Neural cell (in vitro differentiated cells): ENCODE measurements at regions not wholly inside any gene's neighbourhood (a gene's known extent, or its start where the extent isn't known, plus 50 kb on each side); places are given as distances from the start of the nearest gene placed in this dataset.

Source experiments
- EP300 ChIP-seq: fragments of 450-650 bp; conservative IDR thresholded peaks from 2 replicates; pipeline ENCODE4 v1.6.1; 2014; ENCODE audit warnings: antibody characterized with exemption, mild to moderate bottlenecking, moderate library complexity; ENCODE audit not compliant: poor library complexity, severe bottlenecking
- EZH2 ChIP-seq: fragments of 200-600, 300-800 bp; shearing (Covaris generic), sonication (generic); IDR thresholded peaks from 2 replicates; pipeline ENCODE4 v1.6.1; 2014; ENCODE audit warnings: antibody characterized with exemption, low read length, borderline replicate concordance, mild to moderate bottlenecking; ENCODE audit not compliant: insufficient read depth, poor library complexity, severe bottlenecking
- MXI1 ChIP-seq: fragments of 450-650 bp; conservative IDR thresholded peaks from 2 replicates; pipeline ENCODE4 v1.6.1; 2014; ENCODE audit warnings: antibody characterized with exemption, mild to moderate bottlenecking; ENCODE audit not compliant: poor library complexity, severe bottlenecking
- POLR2AphosphoS5 ChIP-seq: IDR thresholded peaks from 2 replicates; pipeline ENCODE4 v1.6.1; 2012
- RAD21 ChIP-seq: fragments of 450-650 bp; conservative IDR thresholded peaks from 2 replicates; pipeline ENCODE4 v1.6.1; 2014; ENCODE audit warnings: antibody characterized with exemption, mild to moderate bottlenecking, moderate library complexity
- SMC3 ChIP-seq: fragments of 450-650 bp; conservative IDR thresholded peaks from 2 replicates; pipeline ENCODE4 v1.6.1; 2014; ENCODE audit warnings: antibody characterized with exemption, mild to moderate bottlenecking, moderate library complexity; ENCODE audit not compliant: poor library complexity
- TAF1 ChIP-seq: IDR thresholded peaks from 2 replicates; pipeline ENCODE4 v1.6.1; 2012; ENCODE audit warnings: low read depth
- TF ChIP-seq, protein P1 (sequence below): fragments of 450-650 bp; IDR thresholded peaks from 2 replicates; pipeline ENCODE4 v1.5.1; 2014; ENCODE audit warnings: antibody characterized with exemption, mild to moderate bottlenecking, moderate library complexity; ENCODE audit not compliant: poor library complexity, severe bottlenecking
- TF ChIP-seq, protein P2 (sequence below): IDR thresholded peaks from 2 replicates; pipeline ENCODE4 v1.6.1; 2012; ENCODE audit warnings: borderline replicate concordance

DNA sequence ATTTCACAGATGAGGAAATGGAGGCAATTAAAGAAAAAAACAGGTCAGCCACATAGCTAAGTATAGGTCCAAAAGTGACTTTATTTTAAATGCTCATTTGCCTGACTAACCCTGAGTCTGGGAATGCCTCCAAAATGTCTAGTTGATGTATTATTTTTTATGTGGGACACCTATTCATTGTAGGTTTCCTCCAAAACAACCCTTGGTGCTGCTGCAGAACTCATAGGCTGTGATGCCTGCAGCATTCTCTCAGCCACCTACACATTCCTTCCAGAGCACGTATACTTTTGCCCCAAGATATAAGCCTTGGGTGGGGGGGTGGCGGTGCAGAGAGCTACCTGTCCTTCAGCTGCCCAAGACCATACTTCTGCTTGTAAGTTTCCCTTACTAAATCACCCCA, 77.4 kb downstream of the MSX2 start:
- TF ChIP-seq, protein P1, sequence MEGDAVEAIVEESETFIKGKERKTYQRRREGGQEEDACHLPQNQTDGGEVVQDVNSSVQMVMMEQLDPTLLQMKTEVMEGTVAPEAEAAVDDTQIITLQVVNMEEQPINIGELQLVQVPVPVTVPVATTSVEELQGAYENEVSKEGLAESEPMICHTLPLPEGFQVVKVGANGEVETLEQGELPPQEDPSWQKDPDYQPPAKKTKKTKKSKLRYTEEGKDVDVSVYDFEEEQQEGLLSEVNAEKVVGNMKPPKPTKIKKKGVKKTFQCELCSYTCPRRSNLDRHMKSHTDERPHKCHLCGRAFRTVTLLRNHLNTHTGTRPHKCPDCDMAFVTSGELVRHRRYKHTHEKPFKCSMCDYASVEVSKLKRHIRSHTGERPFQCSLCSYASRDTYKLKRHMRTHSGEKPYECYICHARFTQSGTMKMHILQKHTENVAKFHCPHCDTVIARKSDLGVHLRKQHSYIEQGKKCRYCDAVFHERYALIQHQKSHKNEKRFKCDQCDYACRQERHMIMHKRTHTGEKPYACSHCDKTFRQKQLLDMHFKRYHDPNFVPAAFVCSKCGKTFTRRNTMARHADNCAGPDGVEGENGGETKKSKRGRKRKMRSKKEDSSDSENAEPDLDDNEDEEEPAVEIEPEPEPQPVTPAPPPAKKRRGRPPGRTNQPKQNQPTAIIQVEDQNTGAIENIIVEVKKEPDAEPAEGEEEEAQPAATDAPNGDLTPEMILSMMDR: no peak
- TF ChIP-seq EZH2: no peak
- no peak for TF ChIP-seq RAD21
- TF ChIP-seq, protein P2, sequence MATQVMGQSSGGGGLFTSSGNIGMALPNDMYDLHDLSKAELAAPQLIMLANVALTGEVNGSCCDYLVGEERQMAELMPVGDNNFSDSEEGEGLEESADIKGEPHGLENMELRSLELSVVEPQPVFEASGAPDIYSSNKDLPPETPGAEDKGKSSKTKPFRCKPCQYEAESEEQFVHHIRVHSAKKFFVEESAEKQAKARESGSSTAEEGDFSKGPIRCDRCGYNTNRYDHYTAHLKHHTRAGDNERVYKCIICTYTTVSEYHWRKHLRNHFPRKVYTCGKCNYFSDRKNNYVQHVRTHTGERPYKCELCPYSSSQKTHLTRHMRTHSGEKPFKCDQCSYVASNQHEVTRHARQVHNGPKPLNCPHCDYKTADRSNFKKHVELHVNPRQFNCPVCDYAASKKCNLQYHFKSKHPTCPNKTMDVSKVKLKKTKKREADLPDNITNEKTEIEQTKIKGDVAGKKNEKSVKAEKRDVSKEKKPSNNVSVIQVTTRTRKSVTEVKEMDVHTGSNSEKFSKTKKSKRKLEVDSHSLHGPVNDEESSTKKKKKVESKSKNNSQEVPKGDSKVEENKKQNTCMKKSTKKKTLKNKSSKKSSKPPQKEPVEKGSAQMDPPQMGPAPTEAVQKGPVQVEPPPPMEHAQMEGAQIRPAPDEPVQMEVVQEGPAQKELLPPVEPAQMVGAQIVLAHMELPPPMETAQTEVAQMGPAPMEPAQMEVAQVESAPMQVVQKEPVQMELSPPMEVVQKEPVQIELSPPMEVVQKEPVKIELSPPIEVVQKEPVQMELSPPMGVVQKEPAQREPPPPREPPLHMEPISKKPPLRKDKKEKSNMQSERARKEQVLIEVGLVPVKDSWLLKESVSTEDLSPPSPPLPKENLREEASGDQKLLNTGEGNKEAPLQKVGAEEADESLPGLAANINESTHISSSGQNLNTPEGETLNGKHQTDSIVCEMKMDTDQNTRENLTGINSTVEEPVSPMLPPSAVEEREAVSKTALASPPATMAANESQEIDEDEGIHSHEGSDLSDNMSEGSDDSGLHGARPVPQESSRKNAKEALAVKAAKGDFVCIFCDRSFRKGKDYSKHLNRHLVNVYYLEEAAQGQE: no peak
- no peak for TF ChIP-seq POLR2AphosphoS5
- no peak for TF ChIP-seq SMC3
- TF ChIP-seq TAF1: no peak
- no peak for TF ChIP-seq EP300
- TF ChIP-seq MXI1: no peak
